DOHH2 (cell line): ENCODE measurements at regions not wholly inside any gene's neighbourhood (a gene's known extent, or its start where the extent isn't known, plus 50 kb on each side); places are given as distances from the start of the nearest gene placed in this dataset.

ENCODE experiments used
- H3F3A ChIP-seq: fragments of 200-600 bp; sonication (generic), shearing (Covaris generic); 2 replicates; pipeline ENCODE4 v1.6.0; 2016; ENCODE audit warnings: antibody characterized with exemption, mild to moderate bottlenecking; ENCODE audit not compliant: control insufficient read depth, insufficient read depth
- H3K27ac ChIP-seq: fragments of 200-600 bp; sonication (generic); 2 replicates; pipeline ENCODE4 v1.5.1; 2014; ENCODE audit warnings: low read depth, mild to moderate bottlenecking, low read length, moderate library complexity
- H3K27me3 ChIP-seq: fragments of 200-600 bp; sonication (generic); 2 replicates; pipeline ENCODE4 v1.6.1; 2014; ENCODE audit warnings: mild to moderate bottlenecking, low read length, mixed read lengths; ENCODE audit not compliant: control insufficient read depth
- H3K36me3 ChIP-seq: fragments of 200-600 bp; sonication (generic); 2 replicates; pipeline ENCODE4 v1.6.1; 2014; ENCODE audit warnings: mild to moderate bottlenecking, low read length, moderate library complexity, mixed read lengths; ENCODE audit not compliant: control insufficient read depth
- H3K4me1 ChIP-seq: fragments of 200-600 bp; sonication (generic); 2 replicates; pipeline ENCODE4 v1.6.1; 2014; ENCODE audit warnings: mild to moderate bottlenecking, low read length, mixed read lengths; ENCODE audit not compliant: control insufficient read depth
- H3K4me2 ChIP-seq: fragments of 200-600 bp; sonication (generic); 2 replicates; pipeline ENCODE4 v1.6.0; 2014; ENCODE audit warnings: mild to moderate bottlenecking, low read length, moderate library complexity
- H3K4me3 ChIP-seq: fragments of 200-600 bp; sonication (generic); 2 replicates; pipeline ENCODE4 v1.5.1; 2014; ENCODE audit warnings: mild to moderate bottlenecking, low read length, mixed read lengths
- H3K79me2 ChIP-seq: fragments of 200-600 bp; sonication (generic); 2 replicates; pipeline ENCODE4 v1.6.1; 2014; ENCODE audit warnings: mild to moderate bottlenecking, low read length, mixed read lengths; ENCODE audit not compliant: control insufficient read depth
- H3K9me2 ChIP-seq: fragments of 200-600 bp; sonication (generic); replicated peaks from 2 replicates; pipeline ENCODE4 v1.6.1; 2014; ENCODE audit warnings: mild to moderate bottlenecking, low read length, mixed read lengths; ENCODE audit not compliant: control insufficient read depth
- H3K9me3 ChIP-seq: fragments of 200-600 bp; sonication (generic); 2 replicates; pipeline ENCODE4 v1.6.1; 2014; ENCODE audit warnings: antibody characterized with exemption, low read length, mixed read lengths; ENCODE audit not compliant: control insufficient read depth, insufficient read depth
- H4K20me1 ChIP-seq: fragments of 200-600 bp; sonication (generic); 2 replicates; pipeline ENCODE4 v1.6.0; 2014; ENCODE audit warnings: low read depth, mild to moderate bottlenecking, antibody characterized with exemption, low read length, moderate library complexity; ENCODE audit not compliant: control insufficient read depth, insufficient read depth
- EZH2phosphoT487 ChIP-seq: fragments of 200-600 bp; sonication (generic); IDR thresholded peaks from 2 replicates; pipeline ENCODE4 v1.6.1; 2017; ENCODE audit warnings: borderline replicate concordance, mild to moderate bottlenecking, antibody characterized with exemption, low read length, moderate library complexity, mixed read lengths
- TF ChIP-seq, protein P1 (sequence below): fragments of 200-600 bp; sonication (generic); IDR thresholded peaks from one replicate; pipeline ENCODE4 v1.5.1; 2014; ENCODE audit warnings: antibody characterized with exemption, mild to moderate bottlenecking, low read depth, low read length; ENCODE audit not compliant: poor library complexity, severe bottlenecking

DNA sequence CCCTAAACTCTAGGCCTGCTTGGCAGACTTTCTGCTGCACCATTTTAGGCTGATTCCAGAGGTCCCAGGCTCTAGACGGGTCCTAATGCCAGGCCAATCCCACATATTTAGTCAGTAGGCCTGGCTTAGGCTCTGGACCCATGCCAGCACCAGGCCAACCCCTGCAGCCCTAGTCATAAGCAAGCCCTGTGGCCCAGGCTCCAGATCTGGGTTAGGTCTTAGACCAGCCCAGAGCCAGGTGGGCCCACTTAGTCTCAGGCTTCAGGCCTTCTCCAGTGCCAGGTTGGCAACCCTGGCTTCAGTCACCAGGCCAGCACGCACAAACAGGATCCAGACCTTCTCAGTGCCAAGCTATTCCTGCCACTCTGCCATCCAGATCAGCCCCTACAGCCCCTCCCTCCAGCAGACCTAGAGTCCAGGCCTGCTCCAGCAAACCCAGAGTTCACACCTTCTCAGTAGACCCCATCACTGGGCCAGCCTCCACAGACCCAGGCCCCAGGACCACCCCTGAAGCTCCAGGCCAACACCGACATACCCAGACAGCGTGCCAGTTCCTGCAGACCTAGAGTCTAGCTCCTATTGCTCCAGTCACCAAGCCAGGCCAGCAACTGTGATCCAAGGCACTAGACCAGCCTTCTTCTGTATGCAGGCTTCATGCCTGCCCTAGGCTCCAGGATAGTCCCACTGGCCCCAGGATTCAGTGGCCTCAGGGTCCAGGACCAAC lies 467.6 kb downstream of the RWDD3 start:
- no peak for TF ChIP-seq EZH2phosphoT487
- TF ChIP-seq, protein P1, sequence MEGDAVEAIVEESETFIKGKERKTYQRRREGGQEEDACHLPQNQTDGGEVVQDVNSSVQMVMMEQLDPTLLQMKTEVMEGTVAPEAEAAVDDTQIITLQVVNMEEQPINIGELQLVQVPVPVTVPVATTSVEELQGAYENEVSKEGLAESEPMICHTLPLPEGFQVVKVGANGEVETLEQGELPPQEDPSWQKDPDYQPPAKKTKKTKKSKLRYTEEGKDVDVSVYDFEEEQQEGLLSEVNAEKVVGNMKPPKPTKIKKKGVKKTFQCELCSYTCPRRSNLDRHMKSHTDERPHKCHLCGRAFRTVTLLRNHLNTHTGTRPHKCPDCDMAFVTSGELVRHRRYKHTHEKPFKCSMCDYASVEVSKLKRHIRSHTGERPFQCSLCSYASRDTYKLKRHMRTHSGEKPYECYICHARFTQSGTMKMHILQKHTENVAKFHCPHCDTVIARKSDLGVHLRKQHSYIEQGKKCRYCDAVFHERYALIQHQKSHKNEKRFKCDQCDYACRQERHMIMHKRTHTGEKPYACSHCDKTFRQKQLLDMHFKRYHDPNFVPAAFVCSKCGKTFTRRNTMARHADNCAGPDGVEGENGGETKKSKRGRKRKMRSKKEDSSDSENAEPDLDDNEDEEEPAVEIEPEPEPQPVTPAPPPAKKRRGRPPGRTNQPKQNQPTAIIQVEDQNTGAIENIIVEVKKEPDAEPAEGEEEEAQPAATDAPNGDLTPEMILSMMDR = no peak
- Histone ChIP-seq H3K79me2 (no peaks in the 10 kb centered on the region), H3F3A (no peaks in the 10 kb centered on the region), H3K27me3 (no peaks in the 10 kb centered on the region), H4K20me1 (no peaks in the 10 kb centered on the region), H3K9me2 (no peaks in the 10 kb centered on the region), H3K27ac (no peak overlapping the region), H3K9me3 (no peaks in the 10 kb centered on the region; the same call in 1 of the 2 replicates), H3K4me1 (no peaks in the 10 kb centered on the region), H3K4me2 (no peak overlapping the region), H3K4me3 (no peak overlapping the region), H3K36me3 (no peaks in the 10 kb centered on the region)

DNA sequence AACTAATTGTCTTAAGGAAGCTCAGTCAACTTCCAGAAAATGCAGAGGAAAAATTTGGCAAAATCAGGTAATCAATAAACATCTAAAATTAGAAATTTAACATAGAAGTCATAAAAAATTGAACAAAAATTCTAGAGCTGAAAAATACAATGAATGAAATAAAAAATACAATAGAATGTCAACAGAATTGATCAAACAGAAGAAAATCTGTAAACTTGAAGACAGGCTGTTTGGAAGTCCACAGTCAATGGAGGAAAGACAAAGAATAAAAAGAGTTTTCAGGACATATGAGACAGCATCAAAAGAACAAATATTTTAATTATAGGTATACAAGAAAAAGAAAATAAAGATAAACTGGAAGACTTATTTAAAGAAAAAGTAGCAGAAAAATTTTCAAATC lies 469.0 kb downstream of the RWDD3 start:
- no peaks in the 10 kb centered on the region for H3K9me2 ChIP-seq
- H3K36me3 ChIP-seq = no peaks in the 10 kb centered on the region
- TF ChIP-seq EZH2phosphoT487 = no peak
- TF ChIP-seq, protein P1 = no peak
- H3F3A ChIP-seq = no peaks in the 10 kb centered on the region
- no peak overlapping the region for H3K4me3 ChIP-seq
- H4K20me1 ChIP-seq = no peaks in the 10 kb centered on the region
- H3K27me3 ChIP-seq = no peaks in the 10 kb centered on the region
- no peak overlapping the region for H3K27ac ChIP-seq
- no peaks in the 10 kb centered on the region for H3K79me2 ChIP-seq
- H3K4me2 ChIP-seq = no peak overlapping the region
- H3K4me1 ChIP-seq = no peaks in the 10 kb centered on the region
- H3K9me3 ChIP-seq = no peaks in the 10 kb centered on the region; the same call in 1 of the 2 replicates

GRCh38 chr1:95716097-95716496 lies 482.1 kb downstream of the RWDD3 start:
- Histone ChIP-seq H3F3A (no peaks in the 10 kb centered on the region), H3K27me3 (no peaks in the 10 kb centered on the region), H3K9me3 (no peaks in the 10 kb centered on the region), H3K27ac (no peak overlapping the region), H3K4me2 (no peak overlapping the region), H3K4me1 (no peaks in the 10 kb centered on the region), H3K36me3 (no peaks in the 10 kb centered on the region), H4K20me1 (no peaks in the 10 kb centered on the region), H3K79me2 (no peaks in the 10 kb centered on the region), H3K9me2 (no peaks in the 10 kb centered on the region), H3K4me3 (no peak overlapping the region)
- no peak for TF ChIP-seq EZH2phosphoT487
- TF ChIP-seq, protein P1 = no peak
